ENCODE measurements at regions not wholly inside any gene's neighbourhood (a gene's known extent, or its start where the extent isn't known, plus 50 kb on each side); places are given as distances from the start of the nearest gene placed in this dataset.
"Not testable (repeated sequence)": the region's sequence is repeated elsewhere in the genome, so short reads cannot be mapped to it uniquely, and the experiment has no call there.

GRCh38 chr14:83004456-83005006 is 1470.9 kb upstream of the SEL1L start:
- DNase-seq (ENCODE audit: extremely low read depth, insufficient read length), result no peak
- Histone ChIP-seq H3K27me3 (replicated peaks; ENCODE audit: control insufficient read depth, insufficient read depth, low read length) (no peaks in the 10 kb centered on the region), H3K36me3 (ENCODE audit: control insufficient read depth, insufficient read depth, low read length) (no peaks in the 10 kb centered on the region), H3K4me3 (replicated peaks; ENCODE audit: low read depth, low read length) (no peak overlapping the region)
- no peak for TF ChIP-seq CTCF (IDR thresholded peaks at IDR 0.05; ENCODE audit: insufficient read depth, low read length, poor library complexity, severe bottlenecking)

GRCh38 chr14:83006121-83006670 is 1472.5 kb upstream of the SEL1L start:
- no peak for TF ChIP-seq CTCF (IDR thresholded peaks at IDR 0.05; ENCODE audit: insufficient read depth, low read length, poor library complexity, severe bottlenecking)
- Histone ChIP-seq H3K4me3 (replicated peaks; ENCODE audit: low read depth, low read length) (no peak overlapping the region), H3K27me3 (replicated peaks; ENCODE audit: control insufficient read depth, insufficient read depth, low read length) (no peaks in the 10 kb centered on the region), H3K36me3 (ENCODE audit: control insufficient read depth, insufficient read depth, low read length) (no peaks in the 10 kb centered on the region)
- DNase-seq (ENCODE audit: extremely low read depth, insufficient read length), result no peak

GRCh38 chr14:83007052-83007451 is 1473.4 kb upstream of the SEL1L start:
- not testable (repeated sequence) for H3K36me3 ChIP-seq (ENCODE audit: control insufficient read depth, insufficient read depth, low read length); H3K4me3 ChIP-seq (replicated peaks; ENCODE audit: low read depth, low read length); H3K27me3 ChIP-seq (replicated peaks; ENCODE audit: control insufficient read depth, insufficient read depth, low read length); DNase-seq (ENCODE audit: extremely low read depth, insufficient read length)

GRCh38 chr14:83007641-83008225 is 1474.1 kb upstream of the SEL1L start:
- no peak overlapping the region for H3K4me3 ChIP-seq (replicated peaks; ENCODE audit: low read depth, low read length)
- no peak for TF ChIP-seq CTCF (IDR thresholded peaks at IDR 0.05; ENCODE audit: insufficient read depth, low read length, poor library complexity, severe bottlenecking)
- no peaks in the 10 kb centered on the region for H3K27me3 ChIP-seq (replicated peaks; ENCODE audit: control insufficient read depth, insufficient read depth, low read length)
- no peak for DNase-seq (ENCODE audit: extremely low read depth, insufficient read length)
- no peaks in the 10 kb centered on the region for H3K36me3 ChIP-seq (ENCODE audit: control insufficient read depth, insufficient read depth, low read length)

GRCh38 chr14:83017296-83017695 is 1483.6 kb upstream of the SEL1L start:
- TF ChIP-seq CTCF (IDR thresholded peaks at IDR 0.05; ENCODE audit: insufficient read depth, low read length, poor library complexity, severe bottlenecking), result no peak
- no peak for DNase-seq (ENCODE audit: extremely low read depth, insufficient read length)
- Histone ChIP-seq H3K4me3 (replicated peaks; ENCODE audit: low read depth, low read length) (no peak overlapping the region), H3K27me3 (replicated peaks; ENCODE audit: control insufficient read depth, insufficient read depth, low read length) (no peaks in the 10 kb centered on the region), H3K36me3 (ENCODE audit: control insufficient read depth, insufficient read depth, low read length) (no peaks in the 10 kb centered on the region)

GRCh38 chr14:83019744-83020414 is 1486.2 kb upstream of the SEL1L start:
- DNase-seq (ENCODE audit: extremely low read depth, insufficient read length), result no peak
- H3K36me3 ChIP-seq (ENCODE audit: control insufficient read depth, insufficient read depth, low read length), result no peaks in the 10 kb centered on the region
- no peak for TF ChIP-seq CTCF (IDR thresholded peaks at IDR 0.05; ENCODE audit: insufficient read depth, low read length, poor library complexity, severe bottlenecking)
- H3K27me3 ChIP-seq (replicated peaks; ENCODE audit: control insufficient read depth, insufficient read depth, low read length), result no peaks in the 10 kb centered on the region
- no peak overlapping the region for H3K4me3 ChIP-seq (replicated peaks; ENCODE audit: low read depth, low read length)
